Astrocyte (in vitro differentiated cells and primary cell): ENCODE measurements at regions not wholly inside any gene's neighbourhood (a gene's known extent, or its start where the extent isn't known, plus 50 kb on each side); places are given as distances from the start of the nearest gene placed in this dataset.

Experiments
- CTCF ChIP-seq: IDR thresholded peaks from 2 replicates; pipeline ENCODE4 v1.5.1; 2011; ENCODE audit warnings: low read depth, mild to moderate bottlenecking, inconsistent platforms, low read length, moderate library complexity; ENCODE audit not compliant: insufficient read depth
- EZH2 ChIP-seq: IDR thresholded peaks from 2 replicates; pipeline ENCODE4 v1.6.1; 2012; ENCODE audit warnings: mild to moderate bottlenecking, low read length, inconsistent platforms; ENCODE audit not compliant: insufficient read depth

- TF ChIP-seq CTCF: no peak
- no peak for TF ChIP-seq EZH2
Measured at GRCh38 chr13:106385654-106386053, 149.8 kb downstream of the EFNB2 start.
